Neuronal stem cell (in vitro differentiated cells): ENCODE measurements at regions not wholly inside any gene's neighbourhood (a gene's known extent, or its start where the extent isn't known, plus 50 kb on each side); places are given as distances from the start of the nearest gene placed in this dataset.

Experiments
- DNase-seq: peaks from one replicate; pipeline ENCODE4 v3.0.0-alpha.2; 2013; ENCODE audit warnings: low spot score
- H2AFZ ChIP-seq: one replicate; pipeline ENCODE4 v1.6.1; 2013; ENCODE audit warnings: mild to moderate bottlenecking, low read length, inconsistent platforms
- H2AK5ac ChIP-seq: 2 replicates; pipeline ENCODE4 v1.6.1; 2013; ENCODE audit warnings: low read depth, mild to moderate bottlenecking, inconsistent platforms, low read length, moderate library complexity, mixed read lengths
- H2BK120ac ChIP-seq: 2 replicates; pipeline ENCODE4 v1.6.1; 2013; ENCODE audit warnings: low read depth, mild to moderate bottlenecking, inconsistent platforms, low read length, moderate library complexity, mixed read lengths
- H2BK12ac ChIP-seq: one replicate; pipeline ENCODE4 v1.6.1; 2013; ENCODE audit warnings: low read length, inconsistent platforms
- H2BK15ac ChIP-seq: 2 replicates; pipeline ENCODE4 v1.6.1; 2013; ENCODE audit warnings: mild to moderate bottlenecking, low read length, inconsistent platforms, mixed read lengths
- H2BK5ac ChIP-seq: one replicate; pipeline ENCODE4 v1.6.1; 2013; ENCODE audit warnings: inconsistent platforms, mild to moderate bottlenecking, low read length, moderate library complexity
- H3K14ac ChIP-seq: one replicate; pipeline ENCODE4 v1.6.1; 2013; ENCODE audit warnings: low read length, inconsistent platforms
- H3K18ac ChIP-seq: 2 replicates; pipeline ENCODE4 v1.6.1; 2013; ENCODE audit warnings: low read length, inconsistent platforms
- H3K23ac ChIP-seq: 2 replicates; pipeline ENCODE4 v1.6.1; 2013; ENCODE audit warnings: low read depth, mild to moderate bottlenecking, mixed read lengths, low read length, inconsistent platforms; ENCODE audit not compliant: poor library complexity
- H3K27ac ChIP-seq: replicated peaks from 3 replicates; pipeline ENCODE4 v1.5.1; 2013; ENCODE audit warnings: low read length, inconsistent platforms
- H3K27me3 ChIP-seq, 3 experiments: 2 replicates each; pipeline ENCODE4 v1.6.1; 2013; ENCODE audit warnings: low read length in 3 of 3, mild to moderate bottlenecking in 2 of 3, inconsistent platforms in 1 of 3, low read depth in 1 of 3, mixed read lengths in 1 of 3, moderate library complexity in 1 of 3; ENCODE audit not compliant: control insufficient read depth in 3 of 3, insufficient read depth in 3 of 3
- H3K36me3 ChIP-seq, 2 donors: replicated peaks in 1 of 2; 2 replicates each; pipeline ENCODE4 v1.6.1; 2013; ENCODE audit warnings: low read length in 2 of 2; ENCODE audit not compliant: control insufficient read depth in 2 of 2, insufficient read depth in 2 of 2
- H3K4ac ChIP-seq: 2 replicates; pipeline ENCODE4 v1.6.1; 2013; ENCODE audit warnings: inconsistent platforms, mild to moderate bottlenecking, low read length, moderate library complexity
- H3K4me1 ChIP-seq, 2 donors: 1 replicate in 1 of 2; 2 replicates in 1 of 2; pipeline ENCODE4 v1.6.1; 2013; ENCODE audit warnings: low read length in 2 of 2, low read depth in 1 of 2; ENCODE audit not compliant: control insufficient read depth in 2 of 2, insufficient read depth in 1 of 2
- H3K4me2 ChIP-seq: one replicate; pipeline ENCODE4 v1.6.1; 2013; ENCODE audit warnings: mild to moderate bottlenecking, low read length, inconsistent platforms; ENCODE audit not compliant: insufficient read depth, poor library complexity, severe bottlenecking
- H3K4me3 ChIP-seq, 2 donors: 2 replicates each; pipeline ENCODE4 v1.5.1; 2013; ENCODE audit warnings: low read length in 2 of 2, mild to moderate bottlenecking in 2 of 2, inconsistent platforms in 1 of 2, moderate library complexity in 1 of 2
- H3K79me1 ChIP-seq: one replicate; pipeline ENCODE4 v1.6.1; 2013; ENCODE audit warnings: low read depth, mild to moderate bottlenecking, inconsistent platforms, low read length, moderate library complexity
- H3K9ac ChIP-seq: one replicate; pipeline ENCODE4 v1.6.1; 2013; ENCODE audit warnings: mild to moderate bottlenecking, low read depth, low read length, inconsistent platforms; ENCODE audit not compliant: poor library complexity
- H3K9me3 ChIP-seq, 2 donors: replicated peaks in 1 of 2; 2 replicates each; pipeline versions ENCODE3 to v1.6.1; 2013; ENCODE audit warnings: low read length in 2 of 2, mild to moderate bottlenecking in 2 of 2, inconsistent platforms in 1 of 2, low read depth in 1 of 2, mixed read lengths in 1 of 2, moderate library complexity in 1 of 2; ENCODE audit not compliant: control insufficient read depth in 2 of 2, insufficient read depth in 1 of 2
- H4K8ac ChIP-seq: one replicate; pipeline ENCODE4 v1.6.1; 2013; ENCODE audit warnings: low read depth, mild to moderate bottlenecking, inconsistent platforms, low read length, moderate library complexity
- H4K91ac ChIP-seq: one replicate; pipeline ENCODE4 v1.6.1; 2013; ENCODE audit warnings: low read length, low read depth, mild to moderate bottlenecking, inconsistent platforms; ENCODE audit not compliant: poor library complexity
- whole genome bisulfite sequencing, 2 donors: extraction: QIAGEN DNeasy Blood & Tissue Kit; methylation state at CpG; one replicate each; pipeline ENCODE4 v1.1.7; 2013; ENCODE audit warnings: missing lambda C conversion rate in 2 of 2, mixed read lengths in 1 of 2; ENCODE audit not compliant: insufficient read length in 2 of 2, insufficient replicate concordance in 1 of 2; ENCODE audit errors: extremely low coverage in 2 of 2; 5-methylcytosine and 5-hydroxymethylcytosine counted together

DNA sequence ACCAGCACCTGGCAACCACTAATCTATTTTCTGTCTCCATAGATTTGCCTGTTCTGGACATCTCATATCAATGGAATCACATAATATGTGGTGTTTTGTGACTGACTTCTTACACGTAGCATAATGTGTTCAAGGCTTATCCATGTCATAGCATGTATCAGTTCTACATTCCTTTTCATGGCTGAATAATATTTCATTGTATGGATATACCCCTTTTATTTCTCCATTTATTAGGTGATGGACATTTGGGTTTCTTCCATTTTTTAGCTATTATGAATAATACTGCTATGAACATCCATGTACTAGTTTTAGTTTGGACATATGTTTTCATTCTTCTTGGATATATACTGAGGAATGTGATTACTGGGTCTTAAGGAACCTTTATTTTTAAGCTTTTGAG is 78.0 kb upstream of the OLIG2 start:
- no peak overlapping the region for H4K8ac ChIP-seq
- H3K79me1 ChIP-seq, result no peaks in the 10 kb centered on the region
- H2BK12ac ChIP-seq, result no peak overlapping the region
- no peak overlapping the region for H3K27ac ChIP-seq
- H3K4me1 ChIP-seq, result peaks cover 5 to 16% of the 10 kb centered on the region in 2 donors
- H2AK5ac ChIP-seq, result no peak overlapping the region
- H3K9me3 ChIP-seq, result no peaks in the 10 kb centered on the region
- H3K14ac ChIP-seq, result no peak overlapping the region
- peaks cover 0 to 12% (median 0%) of the 10 kb centered on the region in 3 experiments for H3K27me3 ChIP-seq
- no peak overlapping the region for H2BK120ac ChIP-seq
- H3K18ac ChIP-seq, result no peak overlapping the region
- H3K4ac ChIP-seq, result no peak overlapping the region
- no peak overlapping the region for H4K91ac ChIP-seq
- DNase-seq, result no peak
- no peak overlapping the region for H3K4me3 ChIP-seq
- H3K4me2 ChIP-seq, result no peak overlapping the region
- H2BK5ac ChIP-seq, result no peak overlapping the region
- H2AFZ ChIP-seq, result no peak overlapping the region
- no CpG with 5 or more reads among the region's 1 CpG for WGBS, 2 donors
- no peaks in the 10 kb centered on the region for H3K36me3 ChIP-seq
- H3K9ac ChIP-seq, result no peak overlapping the region
- H2BK15ac ChIP-seq, result no peak overlapping the region
- no peak overlapping the region for H3K23ac ChIP-seq

DNA sequence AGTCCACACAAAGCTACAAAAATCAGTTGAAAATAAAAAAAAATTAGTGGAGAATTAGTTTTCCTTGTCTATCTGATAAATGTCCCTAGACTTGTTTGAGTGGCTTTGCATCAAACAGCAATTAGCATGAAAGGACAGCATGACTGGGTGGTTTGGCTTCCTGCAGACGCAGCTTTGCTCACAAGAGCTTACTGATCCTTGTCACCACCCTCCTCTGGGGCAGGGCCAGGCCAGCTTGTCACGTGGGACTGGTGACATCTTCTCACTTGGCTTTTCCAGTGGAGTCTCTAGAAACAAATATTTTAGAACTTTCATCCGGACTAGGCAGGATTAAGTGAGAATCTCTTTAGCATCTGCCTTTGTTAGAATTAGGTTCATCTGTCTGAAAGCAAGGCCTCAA is 76.0 kb upstream of the OLIG2 start:
- peaks cover 0 to 29% (median 0%) of the 10 kb centered on the region in 3 experiments for H3K27me3 ChIP-seq
- H2BK5ac ChIP-seq, result no peak overlapping the region
- H2AFZ ChIP-seq, result no peak overlapping the region
- no peak overlapping the region for H4K8ac ChIP-seq
- no peak overlapping the region for H3K23ac ChIP-seq
- H2AK5ac ChIP-seq, result no peak overlapping the region
- H3K9me3 ChIP-seq, result no peaks in the 10 kb centered on the region
- H3K4me3 ChIP-seq, result no peak overlapping the region
- no peak overlapping the region for H2BK15ac ChIP-seq
- no peak overlapping the region for H2BK120ac ChIP-seq
- H4K91ac ChIP-seq, result no peak overlapping the region
- no CpG with 5 or more reads among the region's 3 CpGs for WGBS, 2 donors
- no peaks in the 10 kb centered on the region for H3K79me1 ChIP-seq
- no peak overlapping the region for H3K18ac ChIP-seq
- no peak overlapping the region for H3K4ac ChIP-seq
- H3K36me3 ChIP-seq, result no peaks in the 10 kb centered on the region
- no peak overlapping the region for H3K9ac ChIP-seq
- H3K27ac ChIP-seq, result no peak overlapping the region
- no peak overlapping the region for H2BK12ac ChIP-seq
- H3K4me2 ChIP-seq, result no peak overlapping the region
- H3K14ac ChIP-seq, result no peak overlapping the region
- DNase-seq, result no peak
- peaks cover 9 to 18% of the 10 kb centered on the region in 2 donors for H3K4me1 ChIP-seq

DNA sequence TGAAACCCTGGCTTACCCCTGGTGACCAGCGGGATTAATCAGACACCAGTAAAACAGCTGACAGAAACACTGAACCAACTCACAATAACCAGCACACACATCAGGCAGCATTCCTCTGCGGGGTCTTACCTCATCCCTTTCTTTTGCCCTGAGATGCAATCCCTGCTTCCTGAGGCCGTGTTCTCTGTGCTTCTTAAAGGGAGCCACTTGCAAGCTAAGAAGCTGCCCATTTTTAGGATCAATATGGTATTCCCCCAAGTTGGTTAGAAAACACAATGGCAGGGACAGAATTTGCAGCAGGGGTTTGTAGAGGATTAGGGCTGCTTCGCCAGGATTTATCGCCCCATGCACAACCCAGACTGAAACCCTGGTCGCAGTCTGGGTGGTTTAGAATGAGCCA is 74.7 kb upstream of the OLIG2 start:
- Histone ChIP-seq H2BK12ac (no peak overlapping the region), H2AK5ac (no peak overlapping the region), H3K4me1 (peaks cover 11 to 25% of the 10 kb centered on the region in 2 donors), H4K91ac (no peak overlapping the region), H3K4me3 (no peak overlapping the region), H4K8ac (no peak overlapping the region), H3K36me3 (no peaks in the 10 kb centered on the region), H2AFZ (no peak overlapping the region), H3K9me3 (no peaks in the 10 kb centered on the region), H2BK5ac (no peak overlapping the region), H3K79me1 (no peaks in the 10 kb centered on the region), H3K18ac (no peak overlapping the region), H3K4me2 (no peak overlapping the region), H3K4ac (no peak overlapping the region), H3K23ac (no peak overlapping the region), H3K14ac (no peak overlapping the region), H2BK120ac (no peak overlapping the region), H2BK15ac (no peak overlapping the region), H3K27me3 (peaks cover 0 to 42% (median 0%) of the 10 kb centered on the region in 3 experiments), H3K27ac (no peak overlapping the region), H3K9ac (no peak overlapping the region)
- no CpG with 5 or more reads among the region's 6 CpGs for WGBS, 2 donors
- DNase-seq, result peak; percentile 79

DNA sequence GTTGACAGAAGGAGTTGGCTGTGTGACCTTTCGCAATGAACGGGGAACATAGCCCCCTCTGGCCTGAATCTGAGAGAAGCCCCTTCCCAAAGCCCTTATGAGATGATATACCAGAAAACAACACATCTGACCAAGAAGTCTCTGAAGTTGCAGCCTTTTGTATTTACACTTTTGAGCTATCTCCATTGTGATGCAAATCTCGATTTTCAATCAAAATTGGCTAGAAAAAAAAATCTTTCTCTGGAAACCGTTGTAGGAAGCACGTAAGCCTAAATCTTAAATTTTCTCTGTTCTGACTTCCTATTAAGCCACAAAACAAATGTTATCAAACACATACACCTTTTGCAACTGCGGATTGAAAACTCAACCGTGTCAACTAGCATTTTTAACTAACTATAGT is 71.4 kb upstream of the OLIG2 start:
- Histone ChIP-seq H3K9ac (no peak overlapping the region), H3K79me1 (no peaks in the 10 kb centered on the region), H2BK12ac (no peak overlapping the region), H3K14ac (no peak overlapping the region), H2BK120ac (no peak overlapping the region), H2AFZ (no peak overlapping the region), H3K27ac (no peak overlapping the region), H3K27me3 (peaks cover 0 to 72% (median 0%) of the 10 kb centered on the region in 3 experiments), H3K9me3 (no peaks in the 10 kb centered on the region), H2BK15ac (no peak overlapping the region), H3K4ac (no peak overlapping the region), H3K23ac (no peak overlapping the region), H2AK5ac (no peak overlapping the region), H4K91ac (no peak overlapping the region), H3K4me2 (no peak overlapping the region), H2BK5ac (no peak overlapping the region), H4K8ac (no peak overlapping the region), H3K36me3 (no peaks in the 10 kb centered on the region), H3K4me1 (peaks cover 11 to 32% of the 10 kb centered on the region in 2 donors), H3K4me3 (no peak overlapping the region), H3K18ac (no peak overlapping the region)
- no CpG with 5 or more reads among the region's 7 CpGs for WGBS, 2 donors
- no peak for DNase-seq
